ENCODE measurements at regions not wholly inside any gene's neighbourhood (a gene's known extent, or its start where the extent isn't known, plus 50 kb on each side); places are given as distances from the start of the nearest gene placed in this dataset.
A peak's percentile ranks its signal among the peaks of the same experiment; 100 is the strongest.
"Not testable (repeated sequence)": the region's sequence is repeated elsewhere in the genome, so short reads cannot be mapped to it uniquely, and the experiment has no call there.

- H3K4me3 ChIP-seq (ENCODE audit: low read length) = no peak overlapping the region
- DNase-seq = no peak
- WGBS (ENCODE audit: insufficient coverage) = 58% methylated on average over 8 of the region's 18 CpGs
These were observed 180.3 kb upstream of the RTL1 start for GRCh38 chr14:101083564-101084435.

GRCh38 chr14:101084436-101084826 is 180.9 kb upstream of the RTL1 start:
- WGBS (ENCODE audit: insufficient coverage) = 100% methylated on average over 1 of the region's 6 CpGs
- DNase-seq = no peak
- Histone ChIP-seq H3K27ac (ENCODE audit: low read length) (no peak overlapping the region), H3K36me3 (ENCODE audit: control insufficient read depth, insufficient read depth, low read length) (no peaks in the 10 kb centered on the region), H3K4me1 (ENCODE audit: control insufficient read depth, insufficient read depth, low read length) (peaks cover 8% of the 10 kb centered on the region), H3K9me3 (replicated peaks; ENCODE audit: control insufficient read depth, low read depth, low read length) (peaks cover 3% of the 10 kb centered on the region), H3K27me3 (ENCODE audit: control insufficient read depth, insufficient read depth, low read length) (no peaks in the 10 kb centered on the region), H3K4me3 (ENCODE audit: low read length) (no peak overlapping the region)

More at GRCh38 chr14:101083564-101084435, 180.3 kb upstream of the RTL1 start:
- H3K36me3 ChIP-seq (ENCODE audit: control insufficient read depth, insufficient read depth, low read length) = no peaks in the 10 kb centered on the region
- no peak overlapping the region for H3K27ac ChIP-seq (ENCODE audit: low read length)
- no peaks in the 10 kb centered on the region for H3K27me3 ChIP-seq (ENCODE audit: control insufficient read depth, insufficient read depth, low read length)
- peaks cover 3% of the 10 kb centered on the region for H3K9me3 ChIP-seq (replicated peaks; ENCODE audit: control insufficient read depth, low read depth, low read length)
- H3K4me1 ChIP-seq (ENCODE audit: control insufficient read depth, insufficient read depth, low read length) = peaks cover 8% of the 10 kb centered on the region

- Histone ChIP-seq H3K9me3 (replicated peaks; ENCODE audit: control insufficient read depth, low read depth, low read length) (no peaks in the 10 kb centered on the region), H3K4me1 (ENCODE audit: control insufficient read depth, insufficient read depth, low read length) (peaks cover 8% of the 10 kb centered on the region), H3K36me3 (ENCODE audit: control insufficient read depth, insufficient read depth, low read length) (no peaks in the 10 kb centered on the region), H3K4me3 (ENCODE audit: low read length) (no peak overlapping the region), H3K27me3 (ENCODE audit: control insufficient read depth, insufficient read depth, low read length) (no peaks in the 10 kb centered on the region), H3K27ac (ENCODE audit: low read length) (no peak overlapping the region)
- DNase-seq = no peak
- WGBS (ENCODE audit: insufficient coverage) = 84% methylated on average over 3 of the region's 3 CpGs
These were observed 183.4 kb upstream of the RTL1 start for GRCh38 chr14:101086926-101087325.

- no peak for DNase-seq
- WGBS (ENCODE audit: insufficient coverage) = 83% methylated on average over 9 of the region's 11 CpGs
These were observed 184.3 kb upstream of the RTL1 start for GRCh38 chr14:101087614-101088394.

GRCh38 chr14:101088395-101088667 is 184.8 kb upstream of the RTL1 start:
- H3K9me3 ChIP-seq (replicated peaks; ENCODE audit: control insufficient read depth, low read depth, low read length) = no peaks in the 10 kb centered on the region
- DNase-seq = no peak
- 93% methylated on average over 6 of the region's 6 CpGs for WGBS (ENCODE audit: insufficient coverage)
- no peaks in the 10 kb centered on the region for H3K4me1 ChIP-seq (ENCODE audit: control insufficient read depth, insufficient read depth, low read length)
- no peak overlapping the region for H3K4me3 ChIP-seq (ENCODE audit: low read length)
- H3K27ac ChIP-seq (ENCODE audit: low read length) = no peak overlapping the region
- H3K27me3 ChIP-seq (ENCODE audit: control insufficient read depth, insufficient read depth, low read length) = no peaks in the 10 kb centered on the region
- H3K36me3 ChIP-seq (ENCODE audit: control insufficient read depth, insufficient read depth, low read length) = no peaks in the 10 kb centered on the region

More at GRCh38 chr14:101087614-101088394, 184.3 kb upstream of the RTL1 start:
- Histone ChIP-seq H3K4me1 (ENCODE audit: control insufficient read depth, insufficient read depth, low read length) (peaks cover under 1% of the 10 kb centered on the region), H3K27me3 (ENCODE audit: control insufficient read depth, insufficient read depth, low read length) (no peaks in the 10 kb centered on the region), H3K27ac (ENCODE audit: low read length) (no peak overlapping the region), H3K4me3 (ENCODE audit: low read length) (no peak overlapping the region), H3K9me3 (replicated peaks; ENCODE audit: control insufficient read depth, low read depth, low read length) (no peaks in the 10 kb centered on the region), H3K36me3 (ENCODE audit: control insufficient read depth, insufficient read depth, low read length) (no peaks in the 10 kb centered on the region)

GRCh38 chr14:101088714-101089113 is 185.2 kb upstream of the RTL1 start:
- Histone ChIP-seq H3K4me3 (ENCODE audit: low read length) (no peak overlapping the region), H3K27ac (ENCODE audit: low read length) (no peak overlapping the region), H3K27me3 (ENCODE audit: control insufficient read depth, insufficient read depth, low read length) (no peaks in the 10 kb centered on the region), H3K4me1 (ENCODE audit: control insufficient read depth, insufficient read depth, low read length) (no peaks in the 10 kb centered on the region), H3K36me3 (ENCODE audit: control insufficient read depth, insufficient read depth, low read length) (no peaks in the 10 kb centered on the region), H3K9me3 (replicated peaks; ENCODE audit: control insufficient read depth, low read depth, low read length) (no peaks in the 10 kb centered on the region)
- DNase-seq = no peak
- 100% methylated on average over 2 of the region's 3 CpGs for WGBS (ENCODE audit: insufficient coverage)

GRCh38 chr14:101090478-101090877 is 187.0 kb upstream of the RTL1 start:
- H3K4me1 ChIP-seq (ENCODE audit: control insufficient read depth, insufficient read depth, low read length); H3K27me3 ChIP-seq (ENCODE audit: control insufficient read depth, insufficient read depth, low read length); DNase-seq; H3K36me3 ChIP-seq (ENCODE audit: control insufficient read depth, insufficient read depth, low read length); H3K9me3 ChIP-seq (replicated peaks; ENCODE audit: control insufficient read depth, low read depth, low read length); H3K4me3 ChIP-seq (ENCODE audit: low read length); H3K27ac ChIP-seq (ENCODE audit: low read length): not testable (repeated sequence)
- WGBS (ENCODE audit: insufficient coverage) = 90% methylated on average over 5 of the region's 11 CpGs

- Histone ChIP-seq H3K9me3 (replicated peaks; ENCODE audit: control insufficient read depth, low read depth, low read length) (no peaks in the 10 kb centered on the region), H3K27ac (ENCODE audit: low read length) (no peak overlapping the region), H3K4me3 (ENCODE audit: low read length) (no peak overlapping the region), H3K36me3 (ENCODE audit: control insufficient read depth, insufficient read depth, low read length) (no peaks in the 10 kb centered on the region), H3K27me3 (ENCODE audit: control insufficient read depth, insufficient read depth, low read length) (no peaks in the 10 kb centered on the region), H3K4me1 (ENCODE audit: control insufficient read depth, insufficient read depth, low read length) (no peaks in the 10 kb centered on the region)
- no CpG with 5 or more reads among the region's 2 CpGs for WGBS (ENCODE audit: insufficient coverage)
- DNase-seq = no peak
These were observed 187.5 kb upstream of the RTL1 start for GRCh38 chr14:101090976-101091375.

- WGBS (ENCODE audit: insufficient coverage) = 92% methylated on average over 5 of the region's 6 CpGs
- H3K9me3 ChIP-seq (replicated peaks; ENCODE audit: control insufficient read depth, low read depth, low read length); H3K4me3 ChIP-seq (ENCODE audit: low read length); H3K36me3 ChIP-seq (ENCODE audit: control insufficient read depth, insufficient read depth, low read length); H3K27me3 ChIP-seq (ENCODE audit: control insufficient read depth, insufficient read depth, low read length); DNase-seq; H3K27ac ChIP-seq (ENCODE audit: low read length); H3K4me1 ChIP-seq (ENCODE audit: control insufficient read depth, insufficient read depth, low read length): not testable (repeated sequence)
These were observed 191.4 kb upstream of the RTL1 start for GRCh38 chr14:101094916-101095315.

GRCh38 chr14:101096551-101096950 is 193.0 kb upstream of the RTL1 start:
- Histone ChIP-seq H3K36me3 (ENCODE audit: control insufficient read depth, insufficient read depth, low read length) (no peaks in the 10 kb centered on the region), H3K27me3 (ENCODE audit: control insufficient read depth, insufficient read depth, low read length) (no peaks in the 10 kb centered on the region), H3K27ac (ENCODE audit: low read length) (no peak overlapping the region), H3K4me1 (ENCODE audit: control insufficient read depth, insufficient read depth, low read length) (no peaks in the 10 kb centered on the region), H3K4me3 (ENCODE audit: low read length) (no peak overlapping the region), H3K9me3 (replicated peaks; ENCODE audit: control insufficient read depth, low read depth, low read length) (peaks cover 5% of the 10 kb centered on the region)
- WGBS (ENCODE audit: insufficient coverage) = no CpG with 5 or more reads among the region's 2 CpGs
- peak; percentile 79 for DNase-seq

Data from muscle of leg (tissue), 3 donors.